GM19238 (cell line): ENCODE measurements at regions not wholly inside any gene's neighbourhood (a gene's known extent, or its start where the extent isn't known, plus 50 kb on each side); places are given as distances from the start of the nearest gene placed in this dataset.

ENCODE experiments used
- DNase-seq: peaks from one replicate; pipeline ENCODE4 v3.0.0; 2011; ENCODE audit warnings: low spot score; ENCODE audit not compliant: insufficient read length

- DNase-seq = no peak
Measured at GRCh38 chr4:163757219-163757618, 262.7 kb downstream of the TMA16 start.

GRCh38 chr4:163758032-163758431 is 263.5 kb downstream of the TMA16 start:
- DNase-seq = no peak

- no peak for DNase-seq
Measured at GRCh38 chr4:163762741-163763140, 268.3 kb downstream of the TMA16 start.

GRCh38 chr4:163764569-163764968 is 270.1 kb downstream of the TMA16 start:
- DNase-seq = no peak

GRCh38 chr4:163768014-163768413 is 273.5 kb downstream of the TMA16 start:
- DNase-seq = no peak

- no peak for DNase-seq
Measured at GRCh38 chr4:163772238-163772637, 277.7 kb downstream of the TMA16 start.

- no peak for DNase-seq
Measured at GRCh38 chr4:163773940-163774339, 279.4 kb downstream of the TMA16 start.

- DNase-seq = no peak
Measured at GRCh38 chr4:163776957-163777356, 282.5 kb downstream of the TMA16 start.

GRCh38 chr4:163781726-163782125 is 287.2 kb downstream of the TMA16 start:
- DNase-seq = no peak

- DNase-seq = no peak
Measured at GRCh38 chr4:163790231-163790630, 295.7 kb downstream of the TMA16 start.

- DNase-seq = no peak
Measured at GRCh38 chr4:163795885-163796284, 301.4 kb downstream of the TMA16 start.

GRCh38 chr4:163804001-163804400 is 309.5 kb downstream of the TMA16 start:
- no peak for DNase-seq

- DNase-seq = no peak
Measured at GRCh38 chr4:163806653-163807052, 312.2 kb downstream of the TMA16 start.

GRCh38 chr4:163808011-163808410 is 313.5 kb downstream of the TMA16 start:
- DNase-seq = no peak

GRCh38 chr4:163810755-163811154 is 316.3 kb downstream of the TMA16 start:
- DNase-seq = no peak

- no peak for DNase-seq
Measured at GRCh38 chr4:163815776-163816175, 321.3 kb downstream of the TMA16 start.

GRCh38 chr4:163816494-163816893 is 322.0 kb downstream of the TMA16 start:
- DNase-seq = no peak

- DNase-seq = no peak
Measured at GRCh38 chr4:163818673-163819072, 324.2 kb downstream of the TMA16 start.

GRCh38 chr4:163833669-163834068 is 339.2 kb downstream of the TMA16 start:
- DNase-seq = no peak

- DNase-seq = no peak
Measured at GRCh38 chr4:163846008-163846407, 351.5 kb downstream of the TMA16 start.

GRCh38 chr4:163852246-163852645 is 357.8 kb downstream of the TMA16 start:
- no peak for DNase-seq

GRCh38 chr4:163857903-163858302 is 363.4 kb downstream of the TMA16 start:
- DNase-seq = no peak

GRCh38 chr4:163858515-163858914 is 364.0 kb downstream of the TMA16 start:
- no peak for DNase-seq

GRCh38 chr4:163863082-163863481 is 368.6 kb downstream of the TMA16 start:
- DNase-seq = no peak
